ENCODE measurements at regions not wholly inside any gene's neighbourhood (a gene's known extent, or its start where the extent isn't known, plus 50 kb on each side); places are given as distances from the start of the nearest gene placed in this dataset.

DNA sequence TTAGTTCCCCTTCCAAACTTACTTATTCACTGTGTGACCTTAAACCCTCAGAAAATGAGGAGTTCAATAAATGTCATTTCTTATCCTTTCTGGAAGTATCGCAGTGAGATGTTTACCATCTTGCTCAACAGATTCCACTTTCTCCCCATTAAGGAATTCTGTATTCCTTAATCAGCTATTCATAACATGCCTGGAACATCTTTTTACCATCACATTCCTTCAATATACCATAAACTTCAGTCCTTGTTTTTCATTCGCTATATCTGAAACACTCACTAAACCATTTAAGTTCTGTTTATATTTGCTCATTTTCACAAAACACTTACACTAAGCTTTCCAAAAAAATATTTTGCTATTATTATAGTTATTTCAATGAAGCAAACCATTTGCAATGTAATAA lies 1158.6 kb downstream of the CDH12 start:
- DNase-seq = no peak

DNA sequence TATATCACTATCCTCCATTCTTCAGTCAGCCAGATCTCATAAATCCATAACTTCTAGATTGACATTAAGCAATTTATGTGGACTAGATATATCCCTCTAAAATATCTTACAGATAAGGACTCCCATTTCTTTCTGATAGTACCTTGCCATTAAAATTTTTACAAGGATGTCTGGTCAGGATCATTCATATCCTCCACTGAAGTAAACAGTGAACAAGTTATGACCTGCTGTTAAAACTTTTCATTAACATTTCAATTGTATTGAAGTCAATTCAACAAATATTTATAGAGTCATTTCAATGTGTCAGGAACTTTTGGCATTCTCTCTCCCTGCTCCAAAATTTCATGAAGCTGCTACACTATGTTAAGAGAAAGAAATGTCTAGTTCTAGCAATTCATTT lies 1159.6 kb downstream of the CDH12 start:
- no peak for DNase-seq

DNA sequence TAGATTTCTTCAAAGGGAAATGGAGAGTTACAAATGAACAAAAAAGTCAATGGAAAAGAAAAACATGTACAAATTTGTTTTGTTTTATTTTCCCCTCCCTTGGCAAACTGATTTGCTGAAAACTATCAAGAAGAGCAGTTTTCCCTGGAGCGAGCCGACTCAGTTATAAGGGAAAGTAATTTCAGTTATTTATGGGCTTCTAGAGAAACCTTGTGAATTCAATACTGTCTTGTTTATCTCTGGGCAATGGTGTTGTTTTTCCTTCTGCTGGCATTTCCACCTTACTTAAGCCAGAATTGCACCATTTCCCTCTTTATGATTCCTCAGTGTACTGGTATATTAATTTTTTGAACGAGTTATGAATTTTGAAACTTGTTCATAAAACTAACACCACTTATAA lies 1163.6 kb downstream of the CDH12 start:
- DNase-seq = no peak

DNA sequence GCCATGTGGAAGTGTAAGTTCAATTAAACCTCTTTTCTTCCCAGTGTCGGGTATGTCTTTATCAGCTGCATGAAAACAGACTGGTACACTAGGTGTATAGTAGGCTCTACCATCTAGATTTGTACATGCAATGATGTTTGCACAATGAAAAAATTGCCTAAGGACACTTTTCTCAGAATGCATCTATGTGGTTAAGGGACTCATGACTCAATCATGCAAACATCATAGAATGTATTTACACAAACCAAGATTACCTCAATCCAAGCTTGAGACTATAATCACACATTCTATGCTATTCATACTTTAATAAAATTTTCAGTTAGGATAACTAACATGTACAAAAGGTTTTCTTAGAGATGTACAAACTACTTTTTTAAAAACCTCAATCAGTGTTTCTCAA lies 1164.5 kb downstream of the CDH12 start:
- DNase-seq = no peak

DNA sequence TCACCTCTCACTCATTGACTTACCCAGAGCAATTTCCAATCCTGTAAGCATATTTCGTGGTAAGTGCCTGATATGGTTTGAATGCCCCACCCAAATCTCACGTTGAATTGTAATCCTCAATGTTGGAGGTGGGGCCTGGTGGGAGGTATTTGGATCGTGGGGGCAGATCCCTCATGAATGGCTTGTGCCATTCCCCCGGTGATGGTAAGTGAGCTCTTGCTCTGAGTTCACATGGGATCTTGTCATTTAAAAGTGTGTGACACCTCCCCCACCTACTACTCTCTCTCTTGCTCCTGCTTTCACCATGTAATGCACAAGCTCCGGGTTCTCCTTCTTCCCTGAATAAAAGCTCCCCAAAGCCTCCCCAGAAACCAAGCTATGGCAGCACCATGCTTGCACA lies 1165.5 kb downstream of the CDH12 start:
- no peak for DNase-seq

DNA sequence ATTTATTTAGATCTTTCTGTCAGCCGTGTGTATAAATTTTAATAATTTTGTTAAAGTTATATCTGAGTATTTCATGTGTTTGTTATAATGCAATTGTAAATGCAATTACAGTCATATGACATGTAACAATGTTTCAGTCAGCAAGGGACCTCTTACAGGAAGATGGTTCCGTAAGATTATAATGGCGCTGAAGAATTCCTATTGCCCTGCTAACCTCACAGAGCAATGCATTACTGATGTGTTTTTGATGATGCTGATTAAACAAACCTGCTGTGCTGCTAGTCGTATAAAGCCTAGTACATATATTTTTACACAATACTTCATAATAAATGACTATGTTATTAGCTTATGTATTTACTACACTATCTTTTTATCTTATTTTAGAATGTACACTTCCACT lies 1166.4 kb downstream of the CDH12 start:
- no peak for DNase-seq

DNA sequence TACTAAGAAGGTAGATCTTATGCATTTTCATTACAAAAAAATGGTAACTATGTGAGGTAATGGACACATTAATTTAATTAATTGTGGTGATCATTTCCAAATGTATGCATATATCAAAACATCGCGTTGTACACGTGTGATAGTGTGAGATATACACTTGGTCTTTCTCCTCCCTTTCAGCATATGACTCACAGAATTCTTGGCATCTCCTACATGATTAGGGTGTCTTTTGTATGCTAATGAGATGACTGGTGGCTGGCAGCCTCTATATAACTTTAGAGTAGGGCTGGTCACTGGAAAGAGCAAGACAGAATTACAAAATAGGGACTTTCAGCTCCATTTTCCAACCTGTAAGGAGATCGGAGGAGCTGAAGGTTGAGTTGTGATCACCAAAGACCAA lies 1167.6 kb downstream of the CDH12 start:
- no peak for DNase-seq

DNA sequence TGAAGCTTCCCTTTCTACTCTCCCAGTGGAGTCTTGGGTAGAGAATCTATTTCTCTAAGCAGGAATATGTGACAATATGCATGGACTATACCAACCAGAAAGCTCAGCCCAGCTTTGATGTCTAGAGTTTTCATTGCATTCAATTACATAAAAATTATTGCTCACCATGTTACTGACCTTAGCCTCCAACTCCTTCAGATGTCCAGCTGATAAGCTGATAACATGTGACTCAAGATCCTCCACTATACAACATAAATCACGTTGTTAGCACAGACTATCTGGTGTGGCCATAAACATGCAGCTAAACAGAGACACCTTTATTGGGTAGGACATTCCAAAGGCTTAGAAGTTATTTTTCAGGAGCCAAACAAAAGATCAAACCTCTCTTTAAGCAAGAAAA lies 1168.2 kb downstream of the CDH12 start:
- no peak for DNase-seq

DNA sequence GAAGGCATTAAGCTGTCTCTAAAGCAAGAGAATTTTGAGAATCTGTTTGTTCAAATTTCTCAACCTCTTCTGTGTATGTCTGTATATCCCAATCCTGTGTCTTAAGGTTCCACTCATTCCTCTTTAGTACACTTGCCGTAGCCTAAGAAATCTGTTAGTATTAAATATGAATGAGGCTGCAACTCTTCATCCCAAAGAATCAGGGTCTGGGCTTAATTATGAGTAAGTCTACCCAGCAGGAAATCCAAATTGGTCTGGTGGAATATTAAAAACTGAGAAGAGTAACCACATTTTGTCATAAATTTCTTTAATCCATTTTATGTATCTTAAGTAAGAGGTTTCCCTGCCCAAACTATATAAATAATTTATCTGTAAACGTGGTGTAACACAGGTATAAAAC lies 1171.2 kb downstream of the CDH12 start:
- DNase-seq = no peak

DNA sequence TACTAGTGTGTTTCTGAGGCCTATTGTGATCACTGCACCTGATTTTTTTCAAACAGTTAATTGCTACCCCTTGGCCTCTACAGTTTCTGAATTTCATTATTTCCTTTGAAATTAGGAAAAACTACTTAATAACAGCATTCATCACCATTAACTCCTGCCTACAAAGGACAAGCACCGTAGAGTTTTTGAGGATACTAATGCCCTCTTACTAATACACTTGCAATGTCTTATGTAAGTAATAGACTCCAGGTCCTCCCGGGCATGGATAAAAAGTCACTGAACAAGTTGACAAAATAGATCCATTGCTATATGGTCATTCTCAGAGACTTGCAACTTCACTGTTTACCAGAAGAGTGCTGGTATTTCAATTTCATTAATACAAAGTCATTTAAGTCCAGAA lies 1172.5 kb downstream of the CDH12 start:
- DNase-seq = no peak

DNA sequence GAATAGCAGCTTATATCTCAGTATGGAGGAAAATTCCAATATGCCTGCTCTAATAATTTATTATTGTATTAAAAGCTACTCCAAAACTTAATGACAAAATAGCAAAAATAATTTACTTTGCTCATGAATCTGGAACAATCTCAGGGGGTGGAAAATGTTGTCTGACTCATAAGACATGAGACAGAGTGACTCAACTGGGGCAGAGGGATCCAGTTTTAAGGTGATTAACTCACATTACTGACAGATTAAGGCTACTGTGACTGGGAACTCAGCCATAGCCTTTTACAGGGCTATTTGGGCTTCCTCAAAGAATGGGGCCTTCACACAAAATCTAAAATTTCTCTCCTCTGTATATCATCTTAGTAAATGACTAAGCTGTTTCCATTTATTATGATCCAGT lies 1172.9 kb downstream of the CDH12 start:
- DNase-seq = no peak

DNA sequence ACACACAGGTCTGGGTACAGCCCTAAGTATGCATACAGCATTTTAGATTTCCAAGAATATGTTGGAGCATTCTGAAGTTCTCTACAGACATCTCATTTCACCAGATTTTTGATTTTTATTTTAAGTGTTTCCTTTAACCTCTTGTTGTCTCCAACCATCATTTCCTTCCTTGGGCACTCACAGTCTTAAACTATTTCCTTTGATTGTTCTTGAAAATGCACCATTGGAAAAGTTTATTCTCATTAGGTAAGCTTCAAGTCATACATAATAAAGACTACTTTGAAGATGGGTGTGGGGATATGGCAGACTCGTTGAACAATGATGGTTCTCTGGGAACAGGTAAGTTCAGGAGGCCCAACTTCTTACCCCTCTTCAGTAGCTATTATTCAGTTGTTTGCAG lies 1174.6 kb downstream of the CDH12 start:
- no peak for DNase-seq

DNA sequence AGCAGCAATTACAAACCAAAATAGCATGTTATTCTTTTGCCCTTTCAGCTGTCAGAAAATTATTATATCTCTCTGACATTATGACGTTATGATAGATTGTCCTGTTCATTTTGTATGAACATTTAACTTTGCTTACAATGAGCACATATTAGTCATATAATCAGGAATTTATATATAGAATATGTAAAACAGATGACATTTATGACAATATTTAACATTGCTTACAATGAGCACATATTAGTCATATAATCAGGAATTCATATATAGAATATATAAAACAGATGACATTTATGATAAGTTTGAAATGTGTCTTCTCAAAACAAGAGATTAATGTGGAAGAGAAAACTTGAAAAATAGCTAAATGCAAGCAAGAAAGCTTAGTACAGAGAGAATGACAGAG lies 1180.2 kb downstream of the CDH12 start:
- DNase-seq = no peak

DNA sequence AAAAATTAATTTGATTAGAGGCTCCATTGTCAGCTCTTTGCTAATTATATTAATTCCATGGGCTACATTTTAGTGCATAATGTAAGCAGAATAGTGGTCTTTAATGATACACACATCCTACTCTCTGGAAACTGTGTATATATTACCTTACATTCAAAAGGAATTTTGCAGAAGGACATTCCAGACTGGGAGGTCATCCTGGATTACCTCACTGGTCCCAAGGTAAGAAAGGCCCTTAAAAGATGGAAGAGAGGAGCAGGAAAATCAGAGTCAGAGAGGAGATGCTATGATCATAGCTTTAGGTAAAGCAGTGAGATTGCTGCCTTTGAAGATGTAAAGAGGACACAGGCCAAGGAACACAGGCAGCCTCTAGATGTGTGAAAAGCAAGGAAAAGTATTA lies 1180.8 kb downstream of the CDH12 start:
- no peak for DNase-seq

DNA sequence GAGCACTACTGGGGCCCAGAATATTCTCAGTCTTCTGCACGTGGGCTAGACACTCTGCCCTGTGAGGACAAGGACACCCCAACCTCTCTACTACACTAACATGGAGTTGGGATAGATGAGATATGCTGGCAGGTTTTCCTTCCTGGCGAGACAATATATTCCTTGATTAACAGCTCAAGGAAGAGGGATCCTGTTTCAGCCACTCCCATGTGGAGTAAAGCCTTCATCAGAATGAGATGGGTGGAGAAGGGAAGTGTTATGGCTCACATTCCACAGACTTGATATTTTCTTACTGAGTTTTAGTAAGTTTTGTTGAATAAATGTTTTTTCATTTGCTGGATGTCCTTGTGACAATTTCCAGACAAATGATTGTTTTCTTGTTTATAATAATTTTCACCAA lies 1187.6 kb downstream of the CDH12 start:
- no peak for DNase-seq

DNA sequence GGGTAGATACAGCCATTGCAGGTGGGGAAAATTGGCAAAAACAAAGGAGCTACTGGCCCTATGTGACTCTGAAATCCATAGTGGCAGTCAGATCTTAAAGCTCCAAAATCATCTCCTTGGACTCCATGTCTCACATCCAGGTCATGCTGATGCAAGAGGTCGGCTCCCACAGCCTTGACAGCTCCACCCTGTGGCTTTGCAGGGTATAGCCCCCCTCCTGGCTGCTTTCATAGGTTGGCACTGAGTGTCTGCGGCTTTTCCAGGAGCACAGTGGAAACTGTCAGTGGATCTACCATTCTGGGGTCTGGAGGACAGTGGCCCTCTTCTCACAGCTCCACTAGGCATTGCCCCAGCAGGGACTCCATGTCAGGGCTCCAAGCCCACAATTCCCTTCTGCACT lies 1190.1 kb downstream of the CDH12 start:
- DNase-seq = no peak

DNA sequence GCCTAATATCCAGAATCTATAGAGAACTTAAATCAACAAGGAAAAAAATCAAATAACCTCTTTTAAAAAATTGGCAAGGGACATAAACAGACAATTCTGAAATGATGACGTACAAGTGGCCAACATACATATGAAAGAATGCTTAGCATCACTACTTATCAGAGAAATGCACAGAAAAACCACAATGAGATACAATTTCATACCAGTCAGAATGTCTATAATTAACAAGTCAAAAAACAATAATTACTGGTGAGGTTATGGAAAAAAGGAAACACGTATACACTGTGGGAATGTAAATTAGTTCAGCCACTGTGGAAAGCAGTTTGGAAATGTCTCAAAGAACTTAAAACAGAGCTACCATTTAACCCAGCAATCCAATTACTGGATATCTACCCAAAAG lies 1192.0 kb downstream of the CDH12 start:
- DNase-seq = no peak

DNA sequence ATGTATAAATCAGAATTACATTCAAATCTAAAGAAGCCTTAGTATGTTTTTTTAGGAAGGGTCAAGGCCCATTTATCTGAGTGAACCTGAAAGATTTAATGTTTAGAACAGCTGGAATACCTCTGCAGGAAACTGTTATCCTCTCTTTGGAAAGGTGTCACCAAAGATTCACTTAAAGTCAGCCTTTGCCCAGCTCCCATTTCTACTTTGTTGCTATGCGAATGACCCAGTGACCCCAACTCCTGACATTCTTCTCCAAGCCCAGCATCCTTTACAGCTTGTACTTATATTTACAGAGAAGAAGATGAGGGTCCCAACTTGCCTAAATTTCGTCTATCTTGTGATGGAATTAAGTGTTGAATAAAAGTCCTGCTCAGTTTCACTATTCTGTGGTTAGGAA lies 1198.6 kb downstream of the CDH12 start:
- no peak for DNase-seq

DNA sequence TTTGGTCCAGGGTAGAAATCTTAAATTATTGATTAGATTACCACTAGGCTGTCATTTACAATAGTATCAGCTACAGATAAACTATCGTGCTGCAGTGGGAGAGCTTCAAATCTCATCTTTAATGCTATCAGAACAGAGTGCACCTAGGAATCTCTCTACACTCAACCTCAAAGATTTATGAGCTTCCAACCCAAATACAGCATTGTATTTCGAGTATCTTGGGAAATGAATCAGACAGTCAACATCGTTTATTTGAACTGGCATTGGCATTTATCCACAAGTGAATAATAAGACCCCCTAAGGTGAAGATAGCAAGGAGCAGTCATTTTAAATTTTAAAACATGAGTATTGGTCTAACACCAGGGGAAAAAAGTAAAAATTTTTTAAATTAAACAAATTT lies 1203.2 kb downstream of the CDH12 start:
- no peak for DNase-seq

DNA sequence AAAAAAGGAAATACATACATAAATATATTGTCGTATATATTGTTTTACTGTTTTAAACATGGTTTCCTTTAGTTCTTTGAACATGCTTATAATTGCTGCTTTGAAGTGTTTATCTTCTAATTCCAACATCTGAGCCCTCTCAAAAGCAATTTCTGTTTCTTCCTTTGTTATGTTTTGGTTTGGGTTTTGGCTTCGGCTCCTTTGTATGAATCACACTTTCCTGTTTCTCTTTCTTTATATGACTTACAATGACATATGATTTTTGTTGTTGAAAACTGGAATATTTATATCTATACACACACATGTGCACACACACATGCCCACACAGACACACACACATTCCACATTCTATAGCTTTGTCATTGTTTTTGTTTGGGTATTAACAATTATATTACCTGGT lies 1206.7 kb downstream of the CDH12 start:
- DNase-seq = no peak

DNA sequence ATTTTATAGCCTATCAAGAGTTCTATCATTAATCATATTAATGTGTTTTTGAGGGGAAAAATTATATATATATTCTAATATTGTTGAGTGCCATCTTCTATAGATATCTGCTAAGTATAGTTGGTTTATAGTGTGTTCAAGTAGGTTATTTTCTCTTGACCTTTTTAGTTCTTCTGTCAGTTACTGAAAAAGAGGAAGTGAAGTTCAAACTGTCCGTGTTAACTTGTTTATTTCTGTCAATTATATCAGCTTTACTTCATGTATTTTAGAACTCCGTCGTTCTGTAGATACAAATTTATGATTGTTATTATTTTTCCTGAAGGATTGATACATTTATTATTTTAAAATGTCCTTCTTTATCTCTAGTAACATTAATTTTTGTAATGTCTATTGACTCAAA lies 1209.1 kb downstream of the CDH12 start:
- no peak for DNase-seq

DNA sequence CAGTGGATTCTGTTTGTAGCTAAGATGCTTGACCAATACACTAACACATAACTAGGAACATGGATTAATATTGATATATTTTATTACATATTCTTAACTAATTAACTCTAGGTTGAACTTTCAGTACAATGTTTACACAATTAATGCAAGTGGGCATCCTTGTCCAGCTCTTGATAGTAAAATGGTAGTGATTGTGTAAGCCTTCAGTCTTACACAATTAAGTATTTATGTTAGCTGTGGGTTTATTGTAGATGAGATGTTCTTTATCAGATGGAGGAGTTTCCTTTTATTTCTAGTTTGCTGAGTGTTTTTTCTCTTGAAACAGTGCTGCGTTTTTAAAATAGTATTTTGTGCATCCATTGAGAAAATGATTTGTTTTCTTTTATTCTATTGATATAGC lies 1210.8 kb downstream of the CDH12 start:
- DNase-seq = no peak

DNA sequence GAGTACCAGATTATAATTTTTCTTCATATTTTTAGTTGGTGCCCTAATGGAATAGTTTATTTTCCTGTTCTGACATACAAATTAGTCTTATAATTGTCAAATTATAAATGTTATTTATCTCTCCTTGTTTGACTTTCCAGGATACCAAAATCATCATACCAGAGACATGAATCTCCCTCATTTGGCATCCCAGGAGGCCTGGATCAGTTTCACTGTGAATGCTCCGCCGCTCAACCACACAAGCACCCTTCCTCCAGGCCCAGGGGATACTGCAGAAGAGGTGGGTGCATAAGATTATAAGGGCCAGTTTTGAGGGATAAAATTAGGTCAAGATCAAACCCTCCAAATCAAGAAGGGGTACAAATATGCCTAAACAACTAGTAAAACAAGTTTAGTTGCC lies 1229.3 kb downstream of the CDH12 start:
- DNase-seq = no peak

DNA sequence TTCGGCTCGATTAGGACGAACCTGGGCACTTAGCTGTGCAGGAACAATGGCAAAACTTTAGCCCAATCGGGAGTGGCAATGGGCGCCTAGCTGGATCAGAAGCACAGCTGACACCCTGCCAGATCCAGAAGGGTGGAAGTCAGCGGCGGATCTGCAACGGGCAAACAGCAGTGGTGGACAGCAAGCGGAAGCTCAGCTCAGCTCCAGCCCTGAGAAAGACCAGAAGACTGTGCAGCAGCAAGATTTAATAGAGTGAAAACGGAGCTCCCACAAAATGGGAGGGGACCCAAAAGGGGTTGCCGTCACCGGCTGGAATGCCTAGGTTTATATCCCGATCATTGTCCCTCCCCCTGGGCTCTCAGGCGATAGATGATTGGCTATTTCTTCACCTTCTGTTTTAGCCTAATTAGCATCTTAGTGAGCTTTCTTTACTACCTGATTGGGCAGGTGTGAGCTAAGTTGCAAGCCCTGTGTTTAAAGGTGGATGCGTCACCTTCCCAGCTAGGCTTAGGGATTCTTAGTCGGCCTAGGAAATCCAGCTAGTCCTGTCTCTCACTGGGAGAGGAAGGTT lies 1237.9 kb downstream of the CDH12 start:
- no peak for DNase-seq

DNA sequence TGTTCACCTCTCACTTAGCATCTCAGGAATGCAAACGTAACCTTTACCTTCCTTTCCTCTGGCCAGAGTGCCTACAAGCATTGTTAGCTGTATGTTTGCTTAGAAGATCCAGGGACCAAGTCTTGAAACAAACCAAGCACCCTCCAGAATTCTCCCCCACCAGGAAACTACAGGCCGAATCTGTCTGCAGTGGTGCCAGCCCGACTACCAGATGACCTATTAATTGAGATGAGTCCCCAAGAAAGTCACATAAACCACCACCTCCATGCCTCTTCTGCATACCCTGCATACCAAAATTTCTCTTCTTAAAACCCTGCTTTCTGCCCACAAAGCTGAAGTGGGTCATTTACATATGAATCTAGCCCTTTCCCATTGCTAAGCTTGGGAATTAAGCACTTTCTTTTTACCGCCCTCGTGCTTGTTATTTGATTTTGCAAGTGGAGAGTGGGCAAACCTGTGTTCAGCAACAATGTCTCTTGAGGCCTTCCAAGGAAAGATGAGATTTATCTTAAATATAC lies 1239.1 kb downstream of the CDH12 start:
- DNase-seq = no peak

DNA sequence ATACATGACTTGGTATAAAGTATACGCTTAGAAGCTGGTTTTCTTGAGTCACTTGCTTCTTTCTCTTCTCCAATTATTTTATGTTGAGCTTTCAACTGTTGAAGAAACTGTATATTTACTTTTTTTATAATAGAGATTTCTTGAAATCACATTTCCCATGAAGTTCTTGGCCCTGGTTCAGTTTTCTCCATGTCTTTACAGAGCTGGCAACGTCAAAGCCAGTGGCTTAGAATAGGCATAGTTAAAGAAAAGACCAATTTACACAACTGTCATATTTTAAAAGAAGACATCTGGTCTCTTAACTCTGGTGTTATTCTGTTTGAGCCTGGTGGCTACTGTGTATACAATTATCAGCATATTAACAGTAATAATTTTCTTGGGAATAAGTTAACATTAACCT lies 1249.3 kb downstream of the CDH12 start:
- DNase-seq = no peak
